ENCODE measurements at regions not wholly inside any gene's neighbourhood (a gene's known extent, or its start where the extent isn't known, plus 50 kb on each side); places are given as distances from the start of the nearest gene placed in this dataset.
"Not testable (repeated sequence)": the region's sequence is repeated elsewhere in the genome, so short reads cannot be mapped to it uniquely, and the experiment has no call there.

- DNase-seq = no peak
Measured at GRCh38 chr3:30475038-30475808, 131.2 kb upstream of the TGFBR2 start.

GRCh38 chr3:30475809-30476178, 130.6 kb upstream of the TGFBR2 start:
- DNase-seq = no peak

- no peak for DNase-seq
Measured at GRCh38 chr3:30476368-30477084, 129.9 kb upstream of the TGFBR2 start.

GRCh38 chr3:30477149-30477921, 129.1 kb upstream of the TGFBR2 start:
- DNase-seq = no peak

- not testable (repeated sequence) for DNase-seq
Measured at GRCh38 chr3:30479737-30480136, 126.7 kb upstream of the TGFBR2 start.

- DNase-seq = not testable (repeated sequence)
Measured at GRCh38 chr3:30480156-30480555, 126.2 kb upstream of the TGFBR2 start.

GRCh38 chr3:30480587-30480986, 125.8 kb upstream of the TGFBR2 start:
- DNase-seq = no peak

GRCh38 chr3:30481241-30481640, 125.2 kb upstream of the TGFBR2 start:
- DNase-seq = no peak

GRCh38 chr3:30484229-30484628, 122.2 kb upstream of the TGFBR2 start:
- not testable (repeated sequence) for DNase-seq

- DNase-seq = no peak
Measured at GRCh38 chr3:30486368-30486767, 120.0 kb upstream of the TGFBR2 start.

- DNase-seq = no peak
Measured at GRCh38 chr3:30488070-30488756, 118.2 kb upstream of the TGFBR2 start.

GRCh38 chr3:30492322-30493192, 113.8 kb upstream of the TGFBR2 start:
- DNase-seq = no peak

GRCh38 chr3:30493911-30494311, 112.5 kb upstream of the TGFBR2 start:
- DNase-seq = no peak

GRCh38 chr3:30495172-30496065, 111.0 kb upstream of the TGFBR2 start:
- no peak for DNase-seq

- no peak for DNase-seq
Measured at GRCh38 chr3:30496066-30496966, 110.1 kb upstream of the TGFBR2 start.

- no peak for DNase-seq
Measured at GRCh38 chr3:30498587-30498967, 107.8 kb upstream of the TGFBR2 start.

- DNase-seq = no peak
Measured at GRCh38 chr3:30500666-30501399, 105.6 kb upstream of the TGFBR2 start.

- DNase-seq = no peak
Measured at GRCh38 chr3:30501526-30501925, 104.9 kb upstream of the TGFBR2 start.
